ENCODE measurements at regions not wholly inside any gene's neighbourhood (a gene's known extent, or its start where the extent isn't known, plus 50 kb on each side); places are given as distances from the start of the nearest gene placed in this dataset.

- DNase-seq = no peak
These were observed 226.5 kb downstream of the MID1 start for GRCh38 chrX:10393899-10394298.

- no peak for DNase-seq
These were observed 225.2 kb downstream of the MID1 start for GRCh38 chrX:10395179-10395578.

Measured in NCI-H82 (cell line).